ENCODE measurements at regions not wholly inside any gene's neighbourhood (a gene's known extent, or its start where the extent isn't known, plus 50 kb on each side); places are given as distances from the start of the nearest gene placed in this dataset.

DNA sequence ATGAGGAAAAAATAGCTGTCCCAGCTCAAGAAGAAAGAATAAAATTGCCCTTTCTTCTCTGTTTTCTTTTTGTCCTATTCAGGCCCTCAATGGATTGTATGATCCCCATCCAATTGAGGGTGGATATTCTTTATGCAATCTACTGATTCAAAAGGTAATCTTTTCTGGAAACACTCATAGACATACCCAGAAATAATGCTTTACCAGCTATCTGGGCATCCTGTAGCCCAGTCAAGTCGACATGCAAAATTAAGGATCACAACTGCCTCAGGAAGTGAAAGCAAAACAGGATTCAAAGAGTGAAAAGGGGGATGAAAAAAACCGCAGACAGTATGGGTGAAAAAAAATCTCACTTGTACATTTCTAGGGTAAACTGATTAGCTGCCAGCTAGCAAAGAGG lies 410.1 kb downstream of the TBC1D32 start:
- DNase-seq (ENCODE audit: low read depth), result no peak

GRCh38 chr6:120918137-120918536 lies 416.1 kb downstream of the TBC1D32 start:
- no peak for DNase-seq (ENCODE audit: low read depth)

DNA sequence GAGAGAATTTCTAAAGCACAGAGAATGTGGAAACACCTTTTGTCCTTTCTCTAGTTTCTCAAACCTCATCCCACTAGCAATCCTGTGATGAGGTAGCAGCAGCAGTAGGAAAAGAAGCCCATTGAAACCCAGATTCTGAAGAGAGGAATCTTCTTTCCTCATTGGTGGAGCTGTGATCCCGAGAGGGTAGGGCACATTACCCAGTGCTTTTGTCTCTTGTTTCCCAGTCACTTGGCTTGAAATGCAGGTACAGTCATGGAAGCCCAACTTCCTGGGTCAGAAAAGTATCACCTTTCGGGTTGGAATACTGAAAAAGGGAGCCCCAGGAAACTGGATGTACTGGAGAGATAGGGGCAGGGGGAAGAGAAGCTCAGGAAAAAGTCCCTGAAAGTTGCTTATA lies 417.4 kb downstream of the TBC1D32 start:
- DNase-seq (ENCODE audit: low read depth), result no peak

GRCh38 chr6:120913486-120913885 lies 420.8 kb downstream of the TBC1D32 start:
- DNase-seq (ENCODE audit: low read depth), result no peak

DNA sequence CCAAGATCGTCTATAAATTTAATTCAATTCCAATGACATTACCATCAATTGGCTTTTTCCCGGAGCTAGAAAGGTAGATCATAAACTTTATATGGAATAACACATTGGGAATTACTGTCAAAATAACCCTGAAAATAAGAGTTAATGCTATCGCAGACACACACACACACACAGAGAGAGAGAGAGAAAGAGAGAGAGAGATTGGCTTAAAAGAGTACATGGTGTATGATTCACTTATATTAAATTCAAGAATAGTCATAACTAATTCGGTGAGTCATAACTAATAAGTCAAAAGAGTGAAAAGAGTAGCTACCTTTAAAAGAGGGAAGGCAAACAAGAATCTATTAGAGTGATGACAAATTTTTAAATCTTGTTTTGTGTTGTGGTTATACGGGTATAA lies 425.5 kb downstream of the TBC1D32 start:
- DNase-seq (ENCODE audit: low read depth), result no peak

DNA sequence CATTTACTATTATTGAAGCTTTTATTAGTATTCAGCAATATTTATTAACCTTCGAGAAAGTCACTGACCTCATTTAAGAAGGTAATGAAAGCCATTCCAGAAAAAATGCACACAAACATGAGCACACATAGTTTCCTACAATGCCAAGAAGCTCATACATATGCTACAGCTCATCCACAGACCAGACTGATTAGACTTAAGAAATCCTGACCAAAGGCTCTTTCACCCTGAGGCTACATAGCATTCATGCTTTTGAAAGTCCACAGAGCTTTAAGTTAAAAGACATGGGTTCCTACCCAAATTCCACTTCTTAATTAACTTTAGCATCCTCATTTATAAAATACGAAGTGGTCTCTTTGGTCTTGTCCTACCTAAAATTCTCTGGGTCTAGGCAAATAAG lies 430.4 kb downstream of the TBC1D32 start:
- no peak for DNase-seq (ENCODE audit: low read depth)

GRCh38 chr6:120899932-120900331 lies 434.3 kb downstream of the TBC1D32 start:
- no peak for DNase-seq (ENCODE audit: low read depth)

DNA sequence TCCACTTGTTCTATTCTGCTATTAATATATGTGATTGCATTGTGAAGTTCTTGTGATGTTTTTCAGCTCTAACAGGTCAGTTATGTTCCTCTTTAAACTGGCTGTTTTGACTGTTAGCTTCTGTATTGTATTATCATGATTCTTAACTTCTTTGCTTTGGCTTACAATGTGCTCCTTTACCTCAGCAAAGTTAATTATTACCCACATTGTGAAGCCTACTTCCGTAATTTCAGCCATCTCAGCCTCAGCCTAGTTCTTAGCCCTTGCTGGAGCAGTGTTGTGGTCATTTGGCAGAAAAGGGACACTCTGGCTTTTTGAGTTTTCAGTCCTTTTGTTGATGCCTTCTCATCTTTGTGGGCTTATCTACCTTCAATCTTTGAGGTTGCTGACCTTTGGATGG lies 440.2 kb downstream of the TBC1D32 start:
- no peak for DNase-seq (ENCODE audit: low read depth)

GRCh38 chr6:120876931-120877330 lies 457.3 kb downstream of the TBC1D32 start:
- DNase-seq (ENCODE audit: low read depth), result no peak

- DNase-seq (ENCODE audit: low read depth), result no peak
Measured at GRCh38 chr6:120876424-120876823, 457.9 kb downstream of the TBC1D32 start.

- no peak for DNase-seq (ENCODE audit: low read depth)
Measured at GRCh38 chr6:120875900-120876299, 458.4 kb downstream of the TBC1D32 start.

DNA sequence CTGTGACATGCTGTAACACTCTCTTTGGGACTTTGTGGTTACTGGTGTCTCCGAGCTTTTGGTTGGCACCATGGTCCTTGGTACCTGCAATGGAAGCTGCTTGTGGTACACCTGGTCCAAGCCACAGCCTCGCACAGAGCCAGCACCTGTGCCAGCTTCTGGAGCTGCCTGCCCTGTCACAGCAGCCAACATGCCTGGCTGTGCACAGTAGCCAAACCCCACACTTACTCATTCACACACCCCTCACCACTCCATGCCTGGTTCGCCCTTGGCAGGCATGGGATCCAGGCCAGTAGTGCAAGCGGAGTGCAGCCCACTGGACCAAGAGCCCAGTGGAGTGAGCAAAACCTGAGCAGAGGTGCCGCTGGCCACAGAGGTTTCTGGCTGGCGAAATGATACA lies 459.9 kb downstream of the TBC1D32 start:
- DNase-seq (ENCODE audit: low read depth), result no peak

GRCh38 chr6:120873125-120873865 lies 461.0 kb downstream of the TBC1D32 start:
- DNase-seq (ENCODE audit: low read depth), result no peak

GRCh38 chr6:120872262-120872578 lies 462.1 kb downstream of the TBC1D32 start:
- DNase-seq (ENCODE audit: low read depth), result no peak

GRCh38 chr6:120871416-120872261 lies 462.6 kb downstream of the TBC1D32 start:
- no peak for DNase-seq (ENCODE audit: low read depth)

- no peak for DNase-seq (ENCODE audit: low read depth)
Measured at GRCh38 chr6:120869397-120869796, 464.9 kb downstream of the TBC1D32 start.

GRCh38 chr6:120857422-120857821 lies 476.9 kb downstream of the TBC1D32 start:
- no peak for DNase-seq (ENCODE audit: low read depth)

- DNase-seq (ENCODE audit: low read depth), result no peak
Measured at GRCh38 chr6:120854583-120854982, 479.7 kb downstream of the TBC1D32 start.

DNA sequence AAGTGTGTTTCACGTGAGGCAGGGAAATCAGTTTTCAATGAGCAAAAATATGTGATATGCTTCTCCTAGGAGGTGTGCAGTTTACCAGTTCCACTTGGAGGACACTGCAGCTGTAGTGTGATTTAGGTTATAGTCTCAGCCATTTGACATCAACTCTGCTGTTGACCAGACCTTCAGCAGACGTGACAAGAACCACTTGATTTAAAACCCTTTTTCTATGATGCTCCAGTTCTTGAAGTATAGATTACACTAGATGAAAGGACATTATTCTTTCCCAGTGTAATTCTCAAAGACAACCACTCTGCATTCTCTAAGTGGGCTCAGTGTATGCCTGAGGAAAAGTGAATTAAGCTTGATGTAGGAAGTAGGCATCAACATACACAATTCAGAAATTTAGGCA lies 480.8 kb downstream of the TBC1D32 start:
- DNase-seq (ENCODE audit: low read depth), result no peak

- DNase-seq (ENCODE audit: low read depth), result no peak
Measured at GRCh38 chr6:120852293-120852849, 481.9 kb downstream of the TBC1D32 start.

GRCh38 chr6:120826253-120826652 lies 508.0 kb downstream of the TBC1D32 start:
- no peak for DNase-seq (ENCODE audit: low read depth)

DNA sequence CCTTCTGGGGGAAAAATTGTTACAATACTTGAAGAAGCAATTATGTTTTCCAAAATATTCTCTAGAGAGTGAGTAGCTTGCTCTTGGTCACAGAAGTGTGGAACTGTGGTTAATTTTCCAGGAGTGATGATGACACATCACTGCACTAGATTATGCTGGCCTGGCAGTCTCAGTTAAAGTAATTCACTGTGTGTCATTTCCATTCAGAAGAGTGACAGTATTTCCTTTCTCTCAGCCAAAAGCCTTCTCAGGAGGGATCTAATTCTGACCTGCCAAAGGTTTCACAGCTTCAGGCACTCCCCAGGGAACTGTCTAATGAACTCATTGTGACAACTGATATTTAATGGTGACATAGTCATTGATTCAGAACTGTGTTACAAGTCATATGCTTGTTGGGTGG lies 517.5 kb downstream of the TBC1D32 start:
- no peak for DNase-seq (ENCODE audit: low read depth)

- DNase-seq (ENCODE audit: low read depth), result peak; percentile 19
Measured at GRCh38 chr6:120805276-120805675, 529.0 kb downstream of the TBC1D32 start.

All from non-pigmented ciliary epithelial cell (primary cell).